Psoas muscle (tissue), 7 donors: ENCODE measurements at regions not wholly inside any gene's neighbourhood (a gene's known extent, or its start where the extent isn't known, plus 50 kb on each side); places are given as distances from the start of the nearest gene placed in this dataset.

Source experiments
- ATAC-seq, 4 donors: fragments of 200-7000 bp; cut with Tn5 transposase; one replicate each; pipeline ENCODE4 v1.9.1; 2020; ENCODE audit warnings: moderate library complexity in 3 of 4, mild to moderate bottlenecking in 2 of 4
- DNase-seq, 2 donors: peaks; one replicate each; pipeline ENCODE4 v3.0.0-alpha.2; 2020
- H3K27ac ChIP-seq: fragments of 200-600 bp; one replicate; pipeline ENCODE4 v1.8.0; 2022
- H3K27me3 ChIP-seq, 3 donors: fragments of 200-600 bp in 1 of 3; one replicate each; pipeline versions ENCODE4 v1.6.1 to v1.8.0; 2013 to 2022; ENCODE audit warnings: low read length in 2 of 3, mild to moderate bottlenecking in 2 of 3, moderate library complexity in 1 of 3; ENCODE audit not compliant: insufficient read depth in 3 of 3
- H3K36me3 ChIP-seq, 2 donors: fragments of 200-600 bp in 1 of 2; one replicate each; pipeline versions ENCODE4 v1.6.1 to v1.8.0; 2013 to 2022; ENCODE audit warnings: low read depth in 1 of 2, mild to moderate bottlenecking in 1 of 2, moderate library complexity in 1 of 2; ENCODE audit not compliant: insufficient read depth in 1 of 2
- H3K4me1 ChIP-seq: fragments of 200-600 bp; one replicate; pipeline ENCODE4 v1.8.0; 2022
- H3K4me3 ChIP-seq: fragments of 200-600 bp; one replicate; pipeline ENCODE4 v1.8.0; 2022; ENCODE audit warnings: mild to moderate bottlenecking
- H3K9me3 ChIP-seq: fragments of 200-600 bp; one replicate; pipeline ENCODE4 v1.8.0; 2022
- CTCF ChIP-seq: fragments of 200-600 bp; IDR thresholded peaks from one replicate; pipeline ENCODE4 v1.8.0; 2022; ENCODE audit warnings: antibody characterized with exemption
- WGBS, 3 donors: extraction: QIAGEN DNeasy Blood & Tissue Kit; methylation state at CpG; one replicate each; pipeline versions ENCODE4 v1.1.6 to v1.1.7; 2013; 5-methylcytosine and 5-hydroxymethylcytosine counted together
- intact Hi-C, 2 donors: fragments of 100-400 bp; cut with DNase I; formaldehyde crosslinking; loops; one replicate each; pipeline versions ENCODE4 v1.11.0 to v1.14.2; 2022
- donor health status: healthy with polysubstance abuse.
- donor health status: DM: no; HTN: no; CAD: no; lungs with moderate emphysema.
- donor health status: Bipolar disorder and iron deficiency.
- donor health status: healthy.
- donor health status: DM: yes; HTN: yes; CAD: no.
- donor health status: DM: no; HTN: no; CAD: no.
- donor health status: DM: yes; HTN: yes; CAD: no.

DNA sequence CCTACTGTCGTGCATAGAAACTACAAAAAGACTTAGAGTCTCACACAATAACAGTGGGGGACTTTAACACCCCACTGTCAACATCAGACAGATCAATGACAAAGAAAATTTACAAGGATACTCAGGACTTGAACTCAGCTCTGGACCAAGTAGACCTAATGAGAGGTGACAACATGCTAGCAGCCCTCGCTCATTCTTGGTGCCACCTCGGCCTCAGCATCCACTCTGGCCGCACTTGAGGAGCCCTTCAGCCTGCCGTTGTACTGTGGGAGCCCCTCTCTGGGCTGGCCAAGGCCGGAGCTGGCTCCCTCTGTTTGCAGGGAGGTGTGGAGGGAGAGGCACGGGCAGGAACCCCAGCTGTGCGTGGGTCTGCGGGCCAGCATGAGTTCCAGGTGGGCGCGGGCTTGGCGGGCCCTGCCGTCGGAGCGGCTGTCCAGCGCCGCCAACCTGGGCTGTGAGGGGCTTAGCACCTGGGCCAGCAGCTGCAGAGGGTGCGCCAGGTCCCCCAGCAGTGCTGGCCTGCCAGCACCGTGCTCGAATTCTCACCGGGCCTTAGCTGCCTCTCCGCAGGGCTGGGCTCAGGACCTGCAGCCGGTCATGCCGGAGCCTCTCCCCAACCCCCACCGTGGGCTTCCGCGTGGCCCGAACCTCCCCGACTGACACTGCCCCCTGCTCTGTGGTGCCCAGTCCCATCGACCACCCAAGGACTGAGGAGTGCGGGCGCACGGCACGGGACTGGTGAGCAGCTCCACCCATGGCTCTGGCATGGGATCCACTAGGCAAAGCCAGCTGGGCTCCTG, 205.6 kb downstream of the FRK start:
- ATAC-seq = no peak
- intact Hi-C loops = no loop called here
- Histone ChIP-seq H3K27ac (no peak overlapping the region), H3K9me3 (peaks cover 8% of the 10 kb centered on the region), H3K36me3 (no peaks in the 10 kb centered on the region), H3K4me1 (no peaks in the 10 kb centered on the region), H3K4me3 (no peak overlapping the region), H3K27me3 (peaks cover 0 to 2% (median 0%) of the 10 kb centered on the region in 3 donors)
- peak in 1 of 2 donors; percentile 45 for DNase-seq
- 94 to 97% (median 95%) methylated on average over 32 to 34 of the region's 34 CpGs for WGBS, 3 donors
- TF ChIP-seq CTCF = no peak

DNA sequence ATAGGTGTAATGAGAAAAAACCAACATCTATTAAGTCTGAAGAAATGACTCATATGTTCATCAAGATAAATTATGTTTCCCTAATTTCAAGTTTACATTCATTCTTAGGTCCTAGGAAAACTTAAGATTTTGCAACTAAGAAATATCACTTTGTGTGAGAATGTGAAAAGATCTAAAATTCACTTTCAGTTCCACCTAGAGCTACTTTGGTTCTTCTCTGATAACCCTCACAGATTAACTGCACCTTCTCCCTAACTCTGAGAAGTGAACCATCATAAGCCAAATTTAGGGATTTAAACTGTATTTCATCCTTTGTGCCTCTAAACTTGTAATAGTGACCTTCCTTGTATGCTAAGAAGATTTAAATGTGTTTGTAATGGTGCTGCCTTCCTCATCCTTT, 213.0 kb downstream of the FRK start:
- Histone ChIP-seq H3K27me3 (no peaks in the 10 kb centered on the region), H3K9me3 (no peaks in the 10 kb centered on the region), H3K4me3 (no peak overlapping the region), H3K4me1 (no peaks in the 10 kb centered on the region), H3K36me3 (no peaks in the 10 kb centered on the region), H3K27ac (no peak overlapping the region)
- intact Hi-C loops = no loop called here
- ATAC-seq (no peak), DNase-seq (no peak)
- TF ChIP-seq CTCF = no peak

- H3K4me1 ChIP-seq = no peaks in the 10 kb centered on the region
- no peak overlapping the region for H3K27ac ChIP-seq
- ATAC-seq (no peak), DNase-seq (no peak)
- no peaks in the 10 kb centered on the region for H3K27me3 ChIP-seq
- no peak overlapping the region for H3K4me3 ChIP-seq
- H3K9me3 ChIP-seq = no peaks in the 10 kb centered on the region
- intact Hi-C loops = no loop called here
- H3K36me3 ChIP-seq = no peaks in the 10 kb centered on the region
- TF ChIP-seq CTCF = no peak
These were observed 216.7 kb downstream of the FRK start for GRCh38 chr6:115843945-115844344.

DNA sequence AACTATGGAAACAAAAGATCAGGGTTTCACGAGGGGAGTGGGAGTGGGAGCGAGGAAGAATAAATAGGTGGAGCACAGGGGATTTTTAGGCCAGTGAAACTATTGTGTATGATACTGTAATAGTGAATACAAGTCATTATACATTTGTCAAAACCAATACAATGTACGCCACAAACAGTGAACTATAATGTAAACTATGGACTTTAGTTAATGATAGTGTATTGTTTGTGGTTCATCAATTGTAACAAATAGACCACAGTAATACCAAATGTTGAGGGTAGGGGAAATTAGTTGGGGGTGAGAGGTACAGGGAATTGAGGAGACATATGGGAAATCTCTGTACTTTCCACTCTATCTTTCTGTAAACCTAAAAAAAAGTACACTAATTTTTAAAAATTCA, 218.4 kb downstream of the FRK start:
- no peak overlapping the region for H3K4me3 ChIP-seq
- TF ChIP-seq CTCF = no peak
- no peak for ATAC-seq
- 83 to 85% (median 85%) methylated on average over 3 of the region's 3 CpGs for WGBS, 3 donors
- H3K27me3 ChIP-seq = no peaks in the 10 kb centered on the region
- intact Hi-C loops = no loop called here
- no peak overlapping the region for H3K27ac ChIP-seq
- no peaks in the 10 kb centered on the region for H3K9me3 ChIP-seq
- H3K36me3 ChIP-seq = no peaks in the 10 kb centered on the region
- no peak for DNase-seq
- H3K4me1 ChIP-seq = no peaks in the 10 kb centered on the region
